ENCODE measurements at regions not wholly inside any gene's neighbourhood (a gene's known extent, or its start where the extent isn't known, plus 50 kb on each side); places are given as distances from the start of the nearest gene placed in this dataset.

- no peak for TF ChIP-seq CTCF (IDR thresholded peaks at IDR 0.05; ENCODE audit: low read depth, low read length, missing control alignments)
- no peak for DNase-seq (ENCODE audit: extremely low read depth, low read depth)
- H3K4me3 ChIP-seq (replicated peaks; ENCODE audit: low read depth, low read length) = no peak overlapping the region
Measured at GRCh38 chr3:188084752-188085583, 69.0 kb upstream of the LPP start.

- no peak for TF ChIP-seq CTCF (IDR thresholded peaks at IDR 0.05; ENCODE audit: low read depth, low read length, missing control alignments)
- no peak for DNase-seq (ENCODE audit: extremely low read depth, low read depth)
- H3K4me3 ChIP-seq (replicated peaks; ENCODE audit: low read depth, low read length) = no peak overlapping the region
Measured at GRCh38 chr3:188085584-188086560, 68.1 kb upstream of the LPP start.

- DNase-seq (ENCODE audit: extremely low read depth, low read depth) = no peak
- H3K4me3 ChIP-seq (replicated peaks; ENCODE audit: low read depth, low read length) = no peak overlapping the region
- no peak for TF ChIP-seq CTCF (IDR thresholded peaks at IDR 0.05; ENCODE audit: low read depth, low read length, missing control alignments)
Measured at GRCh38 chr3:188088948-188089685, 64.8 kb upstream of the LPP start.

- TF ChIP-seq CTCF (IDR thresholded peaks at IDR 0.05; ENCODE audit: low read depth, low read length, missing control alignments) = no peak
- H3K4me3 ChIP-seq (replicated peaks; ENCODE audit: low read depth, low read length) = no peak overlapping the region
- DNase-seq (ENCODE audit: extremely low read depth, low read depth) = no peak
Measured at GRCh38 chr3:188090620-188091309, 63.2 kb upstream of the LPP start.

GRCh38 chr3:188091746-188092145 lies 62.2 kb upstream of the LPP start:
- TF ChIP-seq CTCF (IDR thresholded peaks at IDR 0.05; ENCODE audit: low read depth, low read length, missing control alignments) = no peak
- no peak overlapping the region for H3K4me3 ChIP-seq (replicated peaks; ENCODE audit: low read depth, low read length)

GRCh38 chr3:188092648-188093047 lies 61.3 kb upstream of the LPP start:
- H3K4me3 ChIP-seq (replicated peaks; ENCODE audit: low read depth, low read length) = no peak overlapping the region
- TF ChIP-seq CTCF (IDR thresholded peaks at IDR 0.05; ENCODE audit: low read depth, low read length, missing control alignments) = no peak
- DNase-seq (ENCODE audit: extremely low read depth, low read depth) = peak; percentile 14

More at GRCh38 chr3:188091746-188092145, 62.2 kb upstream of the LPP start:
- DNase-seq (ENCODE audit: extremely low read depth, low read depth) = no peak
